ENCODE measurements at regions not wholly inside any gene's neighbourhood (a gene's known extent, or its start where the extent isn't known, plus 50 kb on each side); places are given as distances from the start of the nearest gene placed in this dataset.
A peak's percentile ranks its signal among the peaks of the same experiment; 100 is the strongest.

DNA sequence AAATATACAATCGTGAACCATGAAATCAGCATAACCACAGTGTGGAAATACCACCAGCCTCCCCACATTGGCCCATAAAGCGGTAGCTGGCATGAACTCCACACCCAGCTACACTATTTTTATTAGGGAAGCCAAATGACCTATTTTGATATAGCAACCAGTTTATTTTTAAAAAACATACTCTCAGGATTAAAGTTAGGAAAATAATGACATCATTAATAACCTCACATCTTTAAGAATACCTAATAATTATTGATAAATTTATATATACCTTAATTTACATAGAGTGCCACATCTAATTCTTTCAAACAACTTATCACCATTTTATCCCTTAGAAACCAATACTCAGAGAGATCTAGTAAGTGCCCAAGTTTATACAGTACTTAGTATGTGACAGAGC, 692.0 kb upstream of the PKDCC start:
- intact Hi-C loops (cut with DNase I): no loop called here
- DNase-seq: no peak

DNA sequence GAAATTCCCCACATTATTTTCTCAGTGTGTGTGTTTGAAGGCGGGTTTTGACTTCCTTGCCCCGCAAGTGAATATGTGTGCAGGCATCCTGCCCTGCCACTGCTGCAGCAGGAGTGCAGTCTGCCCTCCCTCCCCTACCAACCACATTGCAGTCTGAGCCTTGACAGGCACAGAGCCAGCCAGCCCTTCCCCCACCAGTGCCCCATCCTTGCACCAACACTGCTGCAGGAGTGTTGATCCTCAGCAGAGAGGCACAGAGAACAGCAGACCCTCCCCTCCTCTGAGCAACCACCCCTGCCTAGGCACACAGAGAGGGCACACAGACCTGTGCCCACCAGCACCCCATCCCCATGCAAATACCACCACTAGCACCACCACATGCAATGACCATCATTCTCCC, 683.0 kb upstream of the PKDCC start:
- DNase-seq: no peak
- intact Hi-C loops (cut with DNase I): no loop called here

GRCh38 chr2:41375901-41376300, 671.9 kb upstream of the PKDCC start:
- DNase-seq: no peak
- intact Hi-C loops (cut with DNase I): no loop called here

DNA sequence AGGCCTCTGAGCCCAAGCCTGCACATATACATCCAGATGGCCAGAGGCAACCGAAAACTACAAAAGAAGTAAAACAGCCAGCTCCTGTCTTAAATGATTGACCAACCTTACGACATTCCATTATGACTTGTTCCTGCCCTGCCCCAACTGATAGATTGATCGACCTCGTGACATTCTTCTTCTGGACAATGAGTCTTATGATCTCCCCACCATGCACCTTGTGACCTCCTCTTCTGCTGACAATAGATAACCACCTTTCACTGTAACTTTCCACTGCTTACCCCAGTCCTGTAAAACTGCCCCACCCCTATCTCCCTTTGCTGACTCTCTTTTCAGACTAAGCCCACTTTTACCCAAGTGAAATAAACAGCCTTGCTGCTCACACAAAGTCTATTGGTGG, 670.0 kb upstream of the PKDCC start:
- intact Hi-C loops (cut with DNase I): no loop called here

DNA sequence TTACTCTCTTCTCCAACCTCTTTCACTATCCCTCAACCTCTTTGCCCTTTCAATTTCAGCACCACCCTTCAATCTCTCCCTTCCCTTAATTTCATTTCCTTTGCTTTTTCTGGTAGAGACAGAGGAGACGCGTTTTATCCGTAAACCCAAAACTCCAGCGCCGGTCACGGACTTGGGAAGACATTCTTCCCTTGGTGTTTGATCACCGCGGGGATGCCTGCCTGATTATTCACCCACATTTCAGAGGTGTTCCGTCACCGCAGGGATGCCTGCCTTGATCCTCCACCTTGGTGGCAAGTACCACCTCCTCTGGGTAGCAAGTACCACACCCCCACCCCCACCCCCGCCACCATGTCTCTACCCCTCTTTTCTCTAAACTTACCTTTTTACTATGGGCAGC, 669.4 kb upstream of the PKDCC start:
- intact Hi-C loops (cut with DNase I): no loop called here
- DNase-seq: peak in 1 of 10 donors; percentile 80

More for the DNA sequence above, 670.0 kb upstream of the PKDCC start:
- DNase-seq: no peak

DNA sequence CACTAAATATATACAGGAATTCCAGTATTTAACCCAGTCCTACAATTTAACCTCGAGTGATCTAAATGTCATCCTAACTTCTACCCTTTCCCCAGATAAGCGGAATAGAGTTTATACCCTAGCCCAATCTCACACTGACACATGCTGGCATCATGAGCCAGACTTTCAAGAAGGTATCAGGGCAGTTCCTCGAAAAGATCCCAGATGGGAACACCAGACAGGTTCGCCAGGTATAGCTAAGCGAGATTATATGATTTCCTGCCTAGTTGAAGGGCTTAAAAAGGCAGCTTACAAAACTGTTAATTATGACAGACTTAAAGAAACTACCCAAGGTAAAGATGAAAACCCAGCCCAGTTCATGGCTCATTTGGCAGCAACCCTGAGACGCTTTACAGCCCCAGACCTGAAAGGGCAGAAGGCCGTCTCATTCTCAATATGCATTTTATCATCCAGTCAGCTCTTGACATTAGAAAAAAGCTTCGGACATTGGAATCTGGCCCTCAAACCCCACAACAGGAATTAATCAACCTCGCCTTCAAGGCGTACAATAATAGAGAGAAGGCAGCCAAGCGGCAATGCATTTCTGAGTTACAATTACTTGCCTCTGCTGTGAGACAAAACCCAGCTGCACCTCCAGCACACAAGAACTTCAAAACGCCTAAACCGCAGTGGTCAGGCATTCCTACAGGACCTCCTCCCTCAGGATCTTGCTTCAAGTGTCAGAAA, 668.2 kb upstream of the PKDCC start:
- no peak for DNase-seq
- intact Hi-C loops (cut with DNase I): no loop called here

DNA sequence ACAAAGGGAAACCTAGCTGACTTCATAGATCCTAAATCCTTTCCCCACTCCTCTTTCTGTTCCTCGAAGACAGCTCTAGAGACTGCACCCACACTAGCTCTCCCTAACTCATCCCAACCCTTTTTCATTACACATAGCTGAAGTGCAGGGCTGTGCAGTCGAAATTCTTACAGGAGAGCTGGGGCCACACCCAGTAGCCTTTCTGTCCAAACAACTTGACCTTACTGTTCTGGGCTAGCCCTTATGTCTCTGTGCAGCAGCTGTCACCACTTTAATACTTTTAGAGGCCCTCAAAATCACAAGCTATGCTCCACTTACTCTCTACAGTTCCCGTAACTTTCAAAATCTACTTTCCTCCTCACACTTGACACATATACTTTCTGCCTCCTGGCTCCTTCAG, 666.1 kb upstream of the PKDCC start:
- intact Hi-C loops (cut with DNase I): no loop called here
- DNase-seq: no peak

DNA sequence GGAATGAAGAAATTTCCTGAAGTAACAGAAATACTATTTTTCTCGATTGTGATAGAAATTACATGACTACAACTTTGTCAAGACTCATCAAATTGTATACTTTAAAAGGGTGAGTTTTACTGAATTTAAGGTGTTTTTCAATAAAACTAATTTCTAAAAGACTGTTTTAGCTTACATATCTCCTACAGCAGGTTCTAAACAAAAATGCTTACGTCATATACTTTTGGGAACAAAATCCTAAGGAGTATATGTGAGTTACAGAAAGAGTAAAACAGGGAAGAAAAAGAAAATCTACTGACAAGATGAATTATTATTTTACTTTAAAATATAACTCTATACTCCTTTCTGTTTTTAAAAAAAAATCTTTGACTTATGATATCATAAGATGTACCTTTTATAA, 660.3 kb upstream of the PKDCC start:
- DNase-seq: no peak
- intact Hi-C loops (cut with DNase I): no loop called here

GRCh38 chr2:41393621-41394020, 654.2 kb upstream of the PKDCC start:
- intact Hi-C loops (cut with DNase I): no loop called here
- DNase-seq: no peak

- intact Hi-C loops (cut with DNase I): no loop called here
- DNase-seq: no peak
These were observed 653.3 kb upstream of the PKDCC start for GRCh38 chr2:41394541-41394940.

GRCh38 chr2:41395692-41396091, 652.1 kb upstream of the PKDCC start:
- no peak for DNase-seq
- intact Hi-C loops (cut with DNase I): no loop called here

- DNase-seq: no peak
- intact Hi-C loops (cut with DNase I): no loop called here
These were observed 648.3 kb upstream of the PKDCC start for GRCh38 chr2:41399437-41400087.

DNA sequence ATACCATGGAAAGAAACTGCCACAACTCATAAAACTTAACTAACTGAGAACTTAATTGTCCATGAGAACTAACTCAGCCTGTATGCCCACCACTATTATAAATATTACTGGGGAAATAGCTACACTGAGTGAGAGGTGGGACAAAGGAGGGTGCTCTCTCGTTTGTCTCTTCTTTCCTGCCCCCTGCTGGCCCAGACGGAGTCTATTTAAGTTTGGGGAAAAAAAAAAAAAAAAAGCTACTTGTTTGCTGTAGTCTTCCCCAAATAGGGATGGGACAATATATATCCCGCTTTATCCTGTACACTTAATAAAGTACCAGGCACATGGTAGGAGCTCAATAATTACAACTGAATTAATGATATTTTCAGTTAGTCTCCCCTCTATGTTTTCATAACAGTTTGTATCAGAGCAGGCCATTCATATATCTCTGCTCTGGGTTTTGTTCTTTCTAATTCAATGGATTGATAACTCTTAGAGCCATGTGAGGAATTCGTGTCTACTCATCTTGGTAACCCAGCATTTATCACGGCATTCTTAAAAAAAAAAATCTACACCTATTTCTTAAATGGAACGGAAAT, 647.6 kb upstream of the PKDCC start:
- intact Hi-C loops (cut with DNase I): no loop called here
- DNase-seq: no peak

DNA sequence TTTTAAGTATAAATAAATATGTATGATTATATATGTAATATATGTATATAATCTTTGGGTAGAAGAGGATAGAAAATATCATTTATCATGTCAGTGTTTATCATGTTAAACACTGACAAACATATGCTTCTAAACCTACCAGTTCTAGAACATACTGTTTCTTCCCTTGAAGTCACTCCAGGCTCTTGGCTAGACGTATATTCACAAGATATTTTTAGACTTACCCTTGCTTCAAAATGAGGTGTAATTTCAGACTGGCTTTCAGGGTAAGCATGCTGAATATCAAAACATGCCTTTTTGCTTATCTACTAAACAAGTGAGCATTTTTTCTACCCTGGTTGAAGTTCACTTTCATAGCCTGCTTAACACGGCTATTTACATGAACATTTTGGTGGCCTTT, 642.4 kb upstream of the PKDCC start:
- intact Hi-C loops (cut with DNase I): no loop called here

GRCh38 chr2:41409328-41409727, 638.5 kb upstream of the PKDCC start:
- intact Hi-C loops (cut with DNase I): no loop called here
- DNase-seq: no peak

More for the DNA sequence above, 642.4 kb upstream of the PKDCC start:
- no peak for DNase-seq

DNA sequence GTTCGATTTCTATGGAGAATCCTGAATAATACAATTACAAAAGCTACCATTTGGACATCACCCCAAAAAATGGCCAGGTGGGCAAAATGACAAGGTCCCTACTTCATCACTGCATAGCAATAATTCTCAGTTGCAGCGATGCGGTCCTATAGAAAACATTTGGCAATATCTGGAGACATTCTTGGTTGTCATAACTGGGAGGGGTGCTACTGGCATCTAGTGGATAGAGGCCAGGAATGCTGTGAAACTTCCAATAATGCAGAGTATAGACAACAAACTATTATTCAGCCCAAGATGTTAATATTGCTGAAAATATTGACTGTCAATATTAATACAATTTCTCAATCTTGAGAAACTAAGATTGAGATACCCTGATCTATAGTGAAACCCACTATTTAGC, 637.8 kb upstream of the PKDCC start:
- no peak for DNase-seq
- intact Hi-C loops (cut with DNase I): no loop called here

GRCh38 chr2:41413813-41414485, 633.9 kb upstream of the PKDCC start:
- intact Hi-C loops (cut with DNase I): no loop called here
- DNase-seq: no peak

- intact Hi-C loops (cut with DNase I): no loop called here
- peak in 1 of 10 donors; percentile 53 for DNase-seq
These were observed 633.2 kb upstream of the PKDCC start for GRCh38 chr2:41414486-41415230.

GRCh38 chr2:41417511-41417910, 630.3 kb upstream of the PKDCC start:
- no peak for DNase-seq
- intact Hi-C loops (cut with DNase I): no loop called here

DNA sequence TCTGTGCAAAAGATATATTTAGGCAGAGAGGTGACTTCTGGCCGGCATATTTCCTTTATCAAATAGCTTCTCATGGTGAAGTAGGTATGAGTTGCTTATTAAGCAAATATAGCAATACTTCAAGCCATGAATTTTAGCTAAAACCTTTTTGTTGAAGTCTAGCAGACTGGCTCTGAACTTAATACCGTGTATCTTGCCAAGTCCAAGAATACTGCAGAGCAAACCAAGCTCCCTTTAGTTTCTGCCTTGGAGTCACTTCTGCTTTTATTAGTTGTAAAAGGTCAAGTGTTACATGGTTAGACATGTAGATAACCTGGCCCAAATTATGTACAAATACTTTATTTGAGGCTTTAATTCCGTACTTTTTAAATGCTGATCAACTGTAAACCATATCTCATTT, 627.6 kb upstream of the PKDCC start:
- intact Hi-C loops (cut with DNase I): no loop called here
- no peak for DNase-seq

DNA sequence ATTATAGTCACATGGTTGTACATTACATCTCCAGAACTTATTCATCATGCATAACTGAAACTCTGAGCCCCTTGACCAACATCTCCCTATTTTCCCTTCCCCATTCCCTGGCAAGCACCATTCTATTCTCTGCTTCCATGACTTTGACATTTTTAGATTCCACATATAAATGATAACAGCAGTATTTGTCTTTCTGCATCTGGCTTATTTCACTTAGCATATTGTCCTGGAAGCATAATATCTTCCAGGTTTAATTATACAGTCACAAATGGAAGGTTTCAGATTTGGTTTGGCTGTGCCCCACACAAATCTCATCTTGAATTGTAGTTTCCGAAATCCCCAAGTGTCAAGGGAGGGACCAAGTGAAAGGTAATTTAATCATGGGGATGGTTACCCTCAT, 626.9 kb upstream of the PKDCC start:
- intact Hi-C loops (cut with DNase I): no loop called here
- no peak for DNase-seq
